Inflammatory macrophage treated with lipopolysaccharide for 4 hours (primary cell): ENCODE measurements at regions not wholly inside any gene's neighbourhood (a gene's known extent, or its start where the extent isn't known, plus 50 kb on each side); places are given as distances from the start of the nearest gene placed in this dataset.
"Not testable (repeated sequence)": the region's sequence is repeated elsewhere in the genome, so short reads cannot be mapped to it uniquely, and the experiment has no call there.

Experiments used
- DNase-seq: peaks from one replicate; pipeline ENCODE4 v3.0.0-alpha.2; 2020

GRCh38 chrX:9349572-9350494 is 115.0 kb upstream of the TBL1X start:
- DNase-seq, result no peak

- no peak for DNase-seq
Measured at GRCh38 chrX:9351126-9351525, 113.7 kb upstream of the TBL1X start.

- no peak for DNase-seq
Measured at GRCh38 chrX:9352243-9352642, 112.6 kb upstream of the TBL1X start.

- DNase-seq, result peak; percentile 82
Measured at GRCh38 chrX:9352694-9353411, 112.0 kb upstream of the TBL1X start.

GRCh38 chrX:9354918-9355317 is 109.9 kb upstream of the TBL1X start:
- DNase-seq, result no peak

GRCh38 chrX:9355739-9356138 is 109.1 kb upstream of the TBL1X start:
- DNase-seq, result no peak

- no peak for DNase-seq
Measured at GRCh38 chrX:9356846-9357245, 108.0 kb upstream of the TBL1X start.

- no peak for DNase-seq
Measured at GRCh38 chrX:9357518-9358114, 107.2 kb upstream of the TBL1X start.

GRCh38 chrX:9362363-9362928 is 102.4 kb upstream of the TBL1X start:
- no peak for DNase-seq

GRCh38 chrX:9367421-9367820 is 97.4 kb upstream of the TBL1X start:
- DNase-seq, result no peak

- DNase-seq, result no peak
Measured at GRCh38 chrX:9368262-9368661, 96.6 kb upstream of the TBL1X start.

GRCh38 chrX:9369802-9370291 is 95.0 kb upstream of the TBL1X start:
- no peak for DNase-seq

- DNase-seq, result peak; percentile 66
Measured at GRCh38 chrX:9370893-9371292, 94.0 kb upstream of the TBL1X start.

GRCh38 chrX:9372866-9373265 is 92.0 kb upstream of the TBL1X start:
- DNase-seq, result no peak

GRCh38 chrX:9373789-9374188 is 91.1 kb upstream of the TBL1X start:
- DNase-seq, result no peak

GRCh38 chrX:9374555-9374954 is 90.3 kb upstream of the TBL1X start:
- no peak for DNase-seq

- DNase-seq, result peak; percentile 41
Measured at GRCh38 chrX:9376111-9376510, 88.7 kb upstream of the TBL1X start.

- DNase-seq, result not testable (repeated sequence)
Measured at GRCh38 chrX:9377216-9377615, 87.6 kb upstream of the TBL1X start.

GRCh38 chrX:9378980-9379696 is 85.7 kb upstream of the TBL1X start:
- peak; percentile 75 for DNase-seq

GRCh38 chrX:9379697-9380551 is 84.9 kb upstream of the TBL1X start:
- DNase-seq, result no peak

- DNase-seq, result no peak
Measured at GRCh38 chrX:9383655-9384054, 81.2 kb upstream of the TBL1X start.

GRCh38 chrX:9388450-9388849 is 76.4 kb upstream of the TBL1X start:
- DNase-seq, result no peak
